NB4 (cell line): ENCODE measurements at regions not wholly inside any gene's neighbourhood (a gene's known extent, or its start where the extent isn't known, plus 50 kb on each side); places are given as distances from the start of the nearest gene placed in this dataset.

Source experiments
- CTCF ChIP-seq: IDR thresholded peaks from one replicate; pipeline ENCODE4 v1.5.1; 2012; ENCODE audit warnings: low read depth, low read length
- MAX ChIP-seq: IDR thresholded peaks from 2 replicates; pipeline ENCODE4 v1.6.1; 2011; ENCODE audit warnings: low read depth, low read length
- MYC ChIP-seq: IDR thresholded peaks from 2 replicates; pipeline ENCODE4 v1.6.1; 2011; ENCODE audit warnings: low read depth, low read length
- POLR2A ChIP-seq: IDR thresholded peaks from 2 replicates; pipeline ENCODE4 v1.6.1; 2011; ENCODE audit warnings: mild to moderate bottlenecking; ENCODE audit not compliant: insufficient read length; ENCODE audit errors: extremely low read depth

- TF ChIP-seq CTCF (no peak), POLR2A (no peak), MYC (no peak), MAX (no peak)
These were observed 1643.9 kb downstream of the HACE1 start for GRCh38 chr6:103215847-103216246.
